HG02981 (cell line): ENCODE measurements at regions not wholly inside any gene's neighbourhood (a gene's known extent, or its start where the extent isn't known, plus 50 kb on each side); places are given as distances from the start of the nearest gene placed in this dataset.
"Not testable (repeated sequence)": the region's sequence is repeated elsewhere in the genome, so short reads cannot be mapped to it uniquely, and the experiment has no call there.

Source experiments
- ATAC-seq: cut with Tn5 transposase; IDR thresholded peaks from one replicate; pipeline ENCODE4 v1.9.1; 2021; ENCODE audit warnings: mild to moderate bottlenecking, moderate library complexity; ENCODE audit not compliant: unreplicated experiment

DNA sequence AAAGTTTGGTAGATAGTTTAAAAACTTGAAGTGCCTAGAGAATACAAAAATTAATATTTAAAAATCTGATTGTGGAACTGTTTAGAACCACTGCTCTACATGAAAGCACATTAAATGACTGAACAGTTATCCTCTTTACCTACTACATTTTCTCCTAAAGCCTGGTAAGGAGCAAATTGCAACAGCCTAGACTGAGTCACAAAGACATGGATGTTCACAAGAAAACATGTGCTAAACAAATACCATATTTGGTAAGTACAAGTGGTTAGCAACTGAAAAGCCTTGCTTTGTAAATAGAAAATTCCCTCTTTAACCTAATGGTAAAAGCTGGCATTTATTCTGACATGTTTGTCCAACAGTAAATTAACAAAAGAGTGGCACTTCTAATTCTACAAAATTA, 203.1 kb downstream of the FBXO8 start:
- ATAC-seq, result no peak

DNA sequence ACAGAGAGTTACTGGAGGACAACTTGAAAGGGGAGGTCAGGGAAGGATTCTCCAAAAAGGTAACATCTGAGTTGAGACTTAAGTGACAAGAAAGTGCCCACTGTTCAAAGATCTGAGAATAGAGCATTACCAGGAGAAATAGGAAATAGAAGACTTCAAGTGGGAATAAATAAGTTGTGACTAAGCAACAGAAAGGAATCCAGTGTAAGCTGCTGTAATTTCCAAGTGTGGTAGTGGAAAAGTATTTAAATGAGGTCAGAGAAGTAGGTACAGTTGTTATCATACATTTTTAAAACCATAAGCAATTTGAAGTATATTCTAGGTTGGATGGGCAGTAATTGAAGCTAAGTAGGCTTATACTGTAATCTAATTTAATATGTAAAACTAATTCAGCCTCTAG, 211.9 kb downstream of the FBXO8 start:
- ATAC-seq, result no peak

DNA sequence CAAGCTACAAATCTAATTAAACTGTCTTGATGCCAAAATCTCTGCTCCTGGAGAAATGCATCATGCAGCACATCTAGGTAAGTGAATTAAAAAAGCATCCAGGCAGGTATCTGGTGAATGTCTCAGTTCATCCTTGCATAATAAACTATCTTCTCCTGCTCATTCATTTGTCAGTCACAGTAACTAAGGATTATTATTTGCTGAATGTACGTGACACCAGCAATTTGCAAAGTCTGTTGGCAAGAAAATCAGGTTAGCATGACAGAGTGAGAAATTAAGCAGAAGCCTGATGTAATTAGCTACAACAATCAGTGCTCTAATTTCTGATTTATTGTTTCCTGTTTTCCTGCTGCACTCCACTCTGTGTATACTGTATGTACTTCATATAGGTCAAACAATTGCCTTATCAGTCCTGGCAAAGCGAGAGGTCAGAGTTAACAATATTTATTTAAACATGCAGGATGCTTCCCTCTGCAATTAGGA, 213.6 kb downstream of the FBXO8 start:
- no peak for ATAC-seq

DNA sequence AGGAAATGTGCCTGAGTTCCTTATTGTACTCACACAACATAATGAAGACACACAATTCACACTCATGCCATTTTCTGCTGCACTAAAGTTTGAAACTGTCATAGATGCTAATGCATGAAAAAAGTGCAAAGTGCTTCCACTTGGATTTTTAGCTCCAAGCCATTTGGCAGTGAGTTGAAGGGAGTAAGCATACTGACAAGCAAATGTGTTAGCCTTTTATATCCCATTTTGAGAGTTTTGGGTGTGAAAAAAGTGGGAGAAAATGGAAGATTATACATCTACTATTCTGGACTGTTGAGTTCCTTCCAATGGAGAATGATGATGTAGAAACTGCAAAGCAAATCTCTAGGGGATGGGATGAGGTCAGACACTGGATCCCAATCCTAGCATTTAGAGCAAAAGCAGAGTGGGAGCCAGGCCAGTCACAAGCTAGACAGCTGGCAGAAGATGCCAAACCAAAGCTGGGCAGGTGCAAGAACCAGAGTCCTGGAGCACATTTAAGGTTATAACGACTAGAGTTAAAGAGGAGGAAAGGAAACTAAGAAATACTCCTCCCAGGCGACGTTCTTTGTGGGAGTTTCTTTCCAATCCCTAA, 216.8 kb downstream of the FBXO8 start:
- no peak for ATAC-seq

DNA sequence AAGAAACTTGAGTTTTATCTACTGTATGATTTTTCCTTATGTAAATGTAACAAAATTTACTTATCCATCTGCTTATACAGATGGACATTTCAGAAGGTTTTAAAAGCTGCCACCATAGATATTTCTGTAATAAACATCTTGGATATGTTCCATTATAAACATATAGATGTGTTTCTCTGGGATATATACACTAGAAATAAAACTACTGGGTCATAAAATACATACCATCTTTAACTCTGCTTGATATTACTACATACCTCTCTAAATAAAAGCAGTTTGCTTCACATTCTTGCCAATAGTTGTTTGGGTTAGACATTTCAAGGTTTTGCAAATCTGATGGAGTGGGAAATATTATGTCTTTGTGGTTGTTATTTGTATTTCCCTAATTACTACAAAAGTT, 220.6 kb downstream of the FBXO8 start:
- no peak for ATAC-seq

DNA sequence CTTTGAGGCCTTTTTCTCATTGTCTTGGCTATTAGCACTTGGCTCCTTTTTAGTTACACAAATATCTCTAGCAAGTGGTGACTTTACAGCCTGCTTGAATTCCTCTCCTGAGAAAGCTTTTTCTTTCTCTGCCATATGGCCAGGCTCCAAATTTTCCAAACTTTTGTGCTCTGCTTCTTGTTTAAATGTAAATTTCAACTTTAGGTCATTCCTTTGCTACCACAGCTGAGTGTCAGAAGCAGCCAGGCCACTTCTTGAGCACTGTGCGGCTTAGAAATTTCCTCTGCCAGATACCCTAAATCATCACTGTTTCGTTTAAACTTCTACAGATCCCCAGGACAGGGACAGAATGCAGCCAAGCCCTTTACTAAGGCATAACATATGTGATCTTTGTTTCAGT, 222.4 kb downstream of the FBXO8 start:
- no peak for ATAC-seq

DNA sequence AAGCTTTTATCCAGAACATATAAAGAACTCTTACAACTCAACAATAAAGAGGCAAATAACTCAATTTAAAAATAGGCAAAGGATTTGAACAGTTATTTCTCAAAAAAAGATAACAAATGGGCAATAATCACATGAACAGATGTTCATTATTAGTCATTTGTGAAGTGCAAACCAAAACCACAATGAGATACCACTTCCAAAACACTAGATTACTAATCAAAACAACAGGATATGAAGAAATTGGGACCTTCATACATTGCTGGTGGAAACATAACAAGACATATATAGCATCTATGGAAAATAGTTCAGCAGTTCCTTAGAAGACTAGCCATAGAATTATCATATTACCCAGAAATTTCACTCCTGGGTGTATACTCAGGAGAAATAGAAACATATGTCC, 224.6 kb downstream of the FBXO8 start:
- peak; percentile 69 for ATAC-seq

DNA sequence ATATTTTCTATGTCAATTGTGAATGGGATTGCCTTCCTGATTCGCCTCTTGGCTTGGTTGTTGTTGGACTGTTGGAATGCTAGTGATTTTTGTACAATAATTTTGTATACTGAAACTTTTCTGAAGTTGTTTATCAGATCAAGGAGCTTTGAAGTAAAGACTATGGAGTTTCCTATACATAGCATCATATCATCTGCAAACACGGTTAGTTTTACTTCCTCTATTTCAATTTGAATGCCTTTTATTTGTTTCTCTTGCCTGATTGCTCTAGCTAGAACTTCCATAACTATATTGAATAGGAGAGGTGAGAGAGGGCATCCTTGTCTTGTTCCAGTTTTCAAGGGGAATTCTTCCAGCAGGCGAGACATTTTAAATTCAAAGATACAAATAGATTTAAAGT, 226.5 kb downstream of the FBXO8 start:
- ATAC-seq, result no peak

DNA sequence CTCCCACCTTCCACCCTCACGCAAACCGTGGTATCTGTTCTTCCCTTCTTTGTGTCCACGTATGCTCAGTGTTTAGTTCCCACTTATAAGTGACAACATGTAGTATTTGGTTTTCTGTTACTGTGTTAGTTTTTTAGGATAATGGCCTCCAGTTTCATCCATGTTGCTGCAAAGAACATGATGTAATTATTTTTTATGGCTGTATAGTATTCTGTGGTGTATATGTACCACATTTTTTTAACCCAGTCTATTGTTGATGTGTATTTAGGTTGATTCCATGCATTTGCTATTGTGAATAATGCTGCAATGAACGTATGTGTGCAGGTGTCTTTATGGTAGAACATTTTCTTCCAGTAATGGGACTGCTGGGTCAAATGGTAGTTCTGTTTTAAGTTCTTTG, 228.1 kb downstream of the FBXO8 start:
- ATAC-seq, result no peak

DNA sequence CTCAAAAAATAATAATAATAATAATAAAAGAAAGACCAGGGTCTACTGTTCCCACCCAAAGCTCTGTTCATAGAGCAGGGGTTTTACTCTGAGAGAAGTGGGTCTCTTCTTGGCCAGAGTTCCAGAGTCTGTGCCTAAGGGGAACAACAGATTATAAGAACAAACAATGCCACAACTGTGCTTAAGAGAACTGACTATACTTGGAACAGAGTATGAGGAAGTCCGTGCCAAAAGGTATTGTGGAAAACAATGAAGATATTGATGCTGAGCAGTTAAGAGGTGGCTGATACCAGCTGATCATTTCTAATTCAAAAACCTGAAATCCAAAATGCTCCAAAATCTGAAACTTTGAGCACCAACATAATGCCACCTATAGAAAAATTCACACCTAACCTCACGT, 229.6 kb downstream of the FBXO8 start:
- ATAC-seq, result no peak

DNA sequence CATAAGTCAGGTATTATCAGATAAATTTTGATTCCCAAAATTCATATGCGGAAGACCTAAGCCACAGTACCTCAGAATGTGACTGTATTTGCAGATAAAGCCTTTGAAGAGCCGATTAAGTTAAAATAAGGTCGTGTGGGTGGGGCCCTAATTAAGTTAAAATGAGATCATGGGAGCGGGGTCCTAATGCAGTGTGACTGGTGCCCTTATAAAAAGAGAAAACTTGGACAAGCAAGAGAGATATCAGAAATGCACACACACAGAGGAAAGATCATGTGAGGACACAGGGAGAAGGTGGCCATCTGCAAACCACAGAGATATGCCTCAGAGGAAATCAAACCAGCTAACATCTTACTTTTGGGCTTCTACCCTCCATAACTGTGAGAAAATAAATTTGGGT, 236.1 kb downstream of the FBXO8 start:
- ATAC-seq, result no peak

DNA sequence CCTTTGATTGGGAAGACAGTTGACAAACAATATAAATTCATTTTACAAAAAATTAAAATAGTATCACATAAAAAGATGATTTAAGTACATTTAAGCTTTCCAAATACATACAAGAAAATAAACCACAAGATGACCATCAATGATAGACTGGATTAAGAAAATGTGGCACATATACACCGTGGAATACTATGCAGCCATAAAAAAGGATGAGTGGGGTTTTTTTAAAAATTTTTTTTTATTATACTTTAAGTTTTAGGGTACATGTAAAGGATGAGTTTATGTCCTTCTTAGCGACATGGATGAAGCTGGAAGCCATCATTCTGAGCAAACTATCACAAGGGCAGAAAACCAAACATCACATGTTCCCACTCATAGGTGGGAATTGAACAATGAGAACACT, 237.6 kb downstream of the FBXO8 start:
- ATAC-seq, result not testable (repeated sequence)

DNA sequence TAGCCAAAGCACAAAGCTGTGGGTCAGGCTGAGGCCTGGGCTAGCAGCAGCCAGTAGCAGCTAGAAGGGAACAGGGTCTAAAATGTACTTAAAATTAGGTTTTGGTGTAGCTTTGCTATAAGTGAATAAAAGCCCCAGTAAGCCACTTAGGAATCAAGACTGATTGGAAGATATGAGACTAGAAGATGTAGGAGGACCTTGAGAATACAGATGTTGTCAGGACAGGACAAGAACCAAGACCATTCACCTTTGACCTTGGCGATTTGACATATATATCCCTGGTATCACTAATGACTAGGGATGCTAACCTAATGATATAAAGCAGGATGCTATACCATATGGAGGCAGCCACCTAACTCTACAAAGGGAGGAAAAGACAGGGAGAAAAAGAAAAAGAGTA, 238.1 kb downstream of the FBXO8 start:
- no peak for ATAC-seq

DNA sequence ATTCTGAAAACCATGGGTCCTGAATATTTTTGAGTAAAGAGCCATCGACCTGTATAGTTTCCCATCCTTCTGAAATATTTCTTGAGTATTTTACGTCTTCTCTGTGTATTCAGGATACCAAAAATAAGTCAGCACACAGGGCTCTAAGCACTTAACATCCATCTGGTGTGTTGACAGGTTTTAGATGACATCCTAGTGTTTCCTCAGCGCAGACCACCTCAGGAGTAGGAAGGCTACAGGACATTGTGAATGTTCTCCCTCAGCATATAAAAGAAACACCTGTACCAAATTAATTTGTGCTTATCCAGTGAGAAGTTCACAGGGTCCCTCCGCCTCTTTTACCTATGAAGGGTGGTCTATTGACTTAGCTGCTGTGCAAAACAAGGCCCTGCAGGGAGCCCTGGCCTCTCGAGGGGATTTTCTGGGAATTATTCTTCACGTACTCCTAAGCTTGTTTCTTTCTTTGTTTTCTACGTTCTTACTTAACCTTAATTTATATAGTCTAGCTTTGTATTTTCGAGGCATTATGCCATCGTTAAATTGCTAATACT, 241.8 kb downstream of the FBXO8 start:
- no peak for ATAC-seq

DNA sequence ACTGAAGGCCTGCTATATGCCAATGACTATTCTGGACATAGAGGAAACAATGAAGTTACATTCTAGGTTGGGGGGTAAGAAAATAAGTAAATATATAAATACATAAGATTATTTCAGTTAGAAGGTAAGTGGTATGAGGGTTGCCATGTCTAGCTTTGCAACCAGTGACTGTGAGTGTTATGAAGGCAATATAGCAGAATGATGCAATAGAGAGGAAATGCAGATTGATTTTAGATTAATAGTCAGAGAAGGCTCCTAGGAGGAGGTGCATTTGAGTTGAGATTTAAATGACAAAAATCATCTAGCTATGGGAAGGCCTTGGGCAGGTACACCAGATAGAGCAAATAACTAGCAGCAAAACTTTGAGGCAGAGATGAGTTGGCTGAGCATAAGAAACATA, 243.2 kb downstream of the FBXO8 start:
- ATAC-seq, result no peak

DNA sequence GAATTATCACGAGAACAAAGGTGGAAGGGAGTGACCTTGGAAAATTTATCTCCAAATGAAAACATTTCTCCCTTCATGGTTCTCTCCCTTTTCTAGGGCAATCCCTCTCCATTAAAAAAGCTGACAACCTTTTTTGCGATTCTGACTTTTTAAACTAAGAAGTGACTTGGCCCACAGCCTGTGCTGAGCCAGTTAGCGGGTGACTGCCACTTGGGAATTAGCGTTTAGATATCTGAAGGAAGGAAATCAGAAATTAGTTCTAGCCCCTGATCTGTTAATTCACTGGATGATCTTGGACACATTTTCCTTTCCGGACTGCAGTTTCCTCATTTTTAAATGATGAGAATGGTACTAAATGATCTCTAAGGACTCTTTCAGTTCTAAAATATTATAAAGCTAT, 245.0 kb downstream of the FBXO8 start:
- ATAC-seq, result no peak

DNA sequence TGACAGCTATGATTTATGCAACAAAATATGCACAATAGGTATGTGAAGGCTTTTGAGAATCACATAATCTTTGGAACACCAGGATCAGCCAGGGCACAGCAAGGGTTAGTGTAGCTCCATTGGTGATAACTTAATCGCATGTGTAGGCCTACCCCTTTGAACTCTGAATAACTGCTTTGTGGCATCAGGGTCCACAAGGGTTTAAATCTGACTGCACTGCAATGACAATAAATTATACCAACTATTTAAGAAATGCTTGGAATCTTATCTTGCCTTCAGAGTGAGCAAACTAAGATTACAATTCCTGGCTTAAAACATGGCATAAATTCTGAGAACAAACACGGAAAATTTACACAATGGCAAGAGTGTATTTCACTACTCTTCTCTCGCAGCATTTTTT, 245.8 kb downstream of the FBXO8 start:
- ATAC-seq, result no peak

DNA sequence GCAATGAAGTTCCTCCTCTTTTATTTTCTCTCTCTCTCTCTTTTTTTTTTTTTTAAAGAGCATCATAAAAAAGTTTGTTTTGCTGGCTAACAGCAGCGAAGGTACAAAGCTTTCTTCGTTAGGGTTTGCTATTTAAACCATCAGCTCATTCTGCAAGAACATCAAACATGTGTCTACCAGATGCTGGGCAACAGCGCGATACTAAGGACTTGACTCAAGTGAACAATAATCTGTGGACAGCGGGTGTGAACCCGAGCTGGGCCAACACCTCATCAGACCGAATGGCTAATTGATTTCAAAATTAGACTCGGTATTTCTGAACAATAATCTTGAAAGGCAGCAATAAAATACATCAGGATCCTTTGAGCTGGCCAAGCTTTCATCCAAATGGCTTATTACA, 246.4 kb downstream of the FBXO8 start:
- no peak for ATAC-seq

DNA sequence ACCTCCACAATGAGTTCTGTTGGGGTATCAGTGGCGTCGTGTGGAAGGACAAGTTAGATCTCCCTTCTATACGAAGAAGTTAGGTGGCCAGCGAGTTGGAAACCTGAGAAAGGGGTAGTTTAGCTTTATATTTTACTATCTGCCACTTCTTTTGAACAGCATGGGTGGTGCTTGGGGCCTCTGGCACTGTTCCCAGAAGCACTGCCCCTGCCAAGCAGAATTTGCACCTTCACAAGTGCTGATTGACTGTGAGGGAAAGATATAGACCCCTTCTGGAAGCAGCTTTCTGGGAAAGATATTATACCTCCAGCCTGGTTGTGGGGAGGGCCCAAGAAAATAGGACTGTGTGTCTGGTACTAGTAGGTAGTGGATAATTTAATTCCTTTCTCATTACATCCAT, 246.9 kb downstream of the FBXO8 start:
- ATAC-seq, result no peak

DNA sequence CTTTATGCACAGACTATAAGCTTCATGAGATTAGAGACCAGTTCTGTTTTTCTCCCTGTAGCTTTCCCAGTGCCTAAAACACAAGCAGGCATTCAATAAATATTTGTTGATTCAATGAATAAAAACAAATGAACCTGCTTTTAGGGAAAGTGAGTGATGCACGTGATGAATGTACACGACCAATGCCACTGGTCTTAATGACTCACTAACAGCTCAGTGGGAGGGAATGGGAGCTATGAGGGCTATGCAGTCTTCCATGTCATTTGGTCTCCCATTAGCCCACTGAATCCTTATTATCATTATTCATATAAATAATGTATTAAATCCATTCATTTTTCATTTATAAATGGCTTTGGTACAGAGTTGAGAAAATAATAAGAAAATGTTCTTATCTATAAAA, 247.4 kb downstream of the FBXO8 start:
- ATAC-seq, result no peak

DNA sequence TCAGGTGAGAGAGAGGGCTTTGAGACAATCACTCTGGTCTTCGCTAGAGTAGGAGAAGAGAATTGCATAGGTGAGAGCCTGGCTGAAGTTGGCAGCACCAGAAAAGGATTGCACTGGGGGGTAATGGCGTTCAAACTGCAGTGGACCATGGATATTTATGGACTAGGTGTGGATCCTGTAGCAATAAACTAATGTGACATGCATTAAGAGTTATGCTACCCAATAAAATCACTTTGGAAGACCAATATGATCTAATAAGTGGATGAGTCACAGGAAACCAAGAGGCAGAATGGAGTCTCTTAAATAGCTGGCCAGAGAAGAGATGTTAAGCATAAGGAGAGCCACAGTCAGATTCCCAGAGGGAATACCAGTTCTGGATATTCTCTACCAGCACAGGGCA, 259.8 kb downstream of the FBXO8 start:
- ATAC-seq, result no peak

DNA sequence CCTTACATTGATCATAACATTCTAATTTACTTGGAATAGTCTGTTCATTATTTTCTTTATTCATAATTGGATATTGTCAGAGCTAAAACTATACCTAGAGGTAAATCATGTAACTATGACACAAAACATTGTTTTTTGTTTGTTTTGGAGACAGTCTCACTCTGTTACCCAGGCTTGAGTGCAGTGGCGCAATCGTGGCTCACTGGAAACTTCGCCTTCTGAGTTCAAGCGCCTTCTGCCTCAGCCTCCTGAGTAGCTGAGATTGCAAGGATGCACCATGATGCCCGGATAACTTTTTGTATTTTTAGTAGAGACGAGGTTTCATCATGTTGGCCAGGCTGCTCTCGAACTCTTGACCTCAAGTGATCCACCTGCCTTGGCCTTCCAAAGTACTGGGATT, 265.2 kb downstream of the FBXO8 start:
- ATAC-seq, result no peak

DNA sequence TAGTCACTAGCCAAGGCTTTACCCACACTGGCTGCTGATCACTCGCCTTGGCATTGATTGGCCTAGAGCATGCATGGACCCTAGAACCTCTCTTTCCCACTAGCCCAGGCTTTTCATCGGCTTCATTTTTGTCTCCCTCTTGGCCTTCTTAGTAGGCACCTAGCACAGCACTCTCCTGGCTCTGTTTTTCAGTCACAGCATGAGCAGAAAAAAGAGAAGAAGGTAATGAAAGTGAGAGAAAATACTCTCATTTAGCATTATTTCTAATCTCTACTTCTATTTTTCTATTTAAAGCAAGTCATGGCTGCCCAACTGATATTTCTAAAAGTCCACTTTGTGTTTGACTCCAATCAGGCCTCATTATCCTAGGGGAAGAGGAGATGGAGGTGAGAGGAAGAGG, 267.2 kb downstream of the FBXO8 start:
- no peak for ATAC-seq
